NCI-H1105 (cell line): ENCODE measurements at regions not wholly inside any gene's neighbourhood (a gene's known extent, or its start where the extent isn't known, plus 50 kb on each side); places are given as distances from the start of the nearest gene placed in this dataset.
A peak's percentile ranks its signal among the peaks of the same experiment; 100 is the strongest.

ENCODE experiments used
- DNase-seq: peaks from one replicate; lab custom pipeline; 2025; lab: John Stamatoyannopoulos, UW

GRCh38 chr12:85352016-85352415 is 72.0 kb downstream of the ALX1 start:
- DNase-seq: no peak

- no peak for DNase-seq
Measured at GRCh38 chr12:85356596-85357385, 76.8 kb downstream of the ALX1 start.

- DNase-seq: no peak
Measured at GRCh38 chr12:85357609-85358008, 77.6 kb downstream of the ALX1 start.

GRCh38 chr12:85358715-85359114 is 78.7 kb downstream of the ALX1 start:
- no peak for DNase-seq

- no peak for DNase-seq
Measured at GRCh38 chr12:85363382-85364190, 83.6 kb downstream of the ALX1 start.

GRCh38 chr12:85367936-85368335 is 87.9 kb downstream of the ALX1 start:
- DNase-seq: no peak

GRCh38 chr12:85369365-85370154 is 89.5 kb downstream of the ALX1 start:
- peak; percentile 12 for DNase-seq

GRCh38 chr12:85373045-85373444 is 93.0 kb downstream of the ALX1 start:
- no peak for DNase-seq

- DNase-seq: no peak
Measured at GRCh38 chr12:85374981-85375380, 95.0 kb downstream of the ALX1 start.

GRCh38 chr12:85385406-85385805 is 105.4 kb downstream of the ALX1 start:
- no peak for DNase-seq

- DNase-seq: no peak
Measured at GRCh38 chr12:85390266-85390665, 110.2 kb downstream of the ALX1 start.

- DNase-seq: no peak
Measured at GRCh38 chr12:85392508-85392907, 112.5 kb downstream of the ALX1 start.

GRCh38 chr12:85393606-85394005 is 113.6 kb downstream of the ALX1 start:
- DNase-seq: no peak

- DNase-seq: no peak
Measured at GRCh38 chr12:85394065-85394464, 114.0 kb downstream of the ALX1 start.

- DNase-seq: no peak
Measured at GRCh38 chr12:85394809-85395208, 114.8 kb downstream of the ALX1 start.

- DNase-seq: no peak
Measured at GRCh38 chr12:85405262-85405661, 125.2 kb downstream of the ALX1 start.

- DNase-seq: no peak
Measured at GRCh38 chr12:85405781-85406522, 125.9 kb downstream of the ALX1 start.

GRCh38 chr12:85413266-85413665 is 133.2 kb downstream of the ALX1 start:
- DNase-seq: no peak

- no peak for DNase-seq
Measured at GRCh38 chr12:85422762-85423161, 142.7 kb downstream of the ALX1 start.

- no peak for DNase-seq
Measured at GRCh38 chr12:85423947-85424346, 143.9 kb downstream of the ALX1 start.

- no peak for DNase-seq
Measured at GRCh38 chr12:85424581-85425348, 144.7 kb downstream of the ALX1 start.
